ENCODE measurements at regions not wholly inside any gene's neighbourhood (a gene's known extent, or its start where the extent isn't known, plus 50 kb on each side); places are given as distances from the start of the nearest gene placed in this dataset.
"Not testable (repeated sequence)": the region's sequence is repeated elsewhere in the genome, so short reads cannot be mapped to it uniquely, and the experiment has no call there.

- H3K4me1 ChIP-seq (ENCODE audit: control insufficient read depth, insufficient read depth, low read length) = peaks cover 5% of the 10 kb centered on the region
- no peaks in the 10 kb centered on the region for H3K36me3 ChIP-seq (ENCODE audit: control insufficient read depth, insufficient read depth, low read length)
These were observed 324.7 kb upstream of the SFSWAP start for GRCh38 chr12:131386167-131386521.

DNA sequence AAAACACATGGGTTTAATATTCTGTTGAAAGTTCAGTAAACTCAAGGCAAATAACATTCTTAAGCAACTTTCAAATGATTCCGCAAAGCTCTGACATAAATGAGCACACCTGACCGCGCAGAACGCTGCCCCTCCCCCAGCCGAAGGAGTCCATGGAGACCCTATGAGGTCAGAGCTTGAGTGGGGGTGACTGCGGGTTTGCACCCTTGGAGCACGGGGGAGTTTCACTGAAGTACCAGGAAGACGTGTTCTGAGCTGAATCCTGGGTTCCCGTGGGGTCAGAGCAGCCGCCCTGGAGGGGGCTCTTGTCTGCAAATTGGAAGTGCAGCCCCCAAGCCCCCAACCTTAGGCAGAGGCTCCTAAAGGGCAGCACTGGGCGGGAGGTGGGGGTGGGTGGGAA, 324.1 kb upstream of the SFSWAP start:
- H3K27me3 ChIP-seq (ENCODE audit: control insufficient read depth, insufficient read depth, low read length) = no peaks in the 10 kb centered on the region
- no peak overlapping the region for H3K27ac ChIP-seq (ENCODE audit: low read depth, low read length)
- H3K36me3 ChIP-seq (ENCODE audit: control insufficient read depth, insufficient read depth, low read length) = no peaks in the 10 kb centered on the region
- peaks cover 4% of the 10 kb centered on the region for H3K4me1 ChIP-seq (ENCODE audit: control insufficient read depth, insufficient read depth, low read length)
- no peak overlapping the region for H3K9ac ChIP-seq (ENCODE audit: low read depth, low read length)
- no peaks in the 10 kb centered on the region for H3K9me3 ChIP-seq (ENCODE audit: control insufficient read depth, insufficient read depth, low read length)
- H3K4me3 ChIP-seq (ENCODE audit: low read depth, low read length) = no peak overlapping the region

More at GRCh38 chr12:131386167-131386521, 324.7 kb upstream of the SFSWAP start:
- H3K9me3 ChIP-seq (ENCODE audit: control insufficient read depth, insufficient read depth, low read length) = no peaks in the 10 kb centered on the region
- no peaks in the 10 kb centered on the region for H3K27me3 ChIP-seq (ENCODE audit: control insufficient read depth, insufficient read depth, low read length)
- H3K9ac ChIP-seq (ENCODE audit: low read depth, low read length) = no peak overlapping the region
- H3K4me3 ChIP-seq (ENCODE audit: low read depth, low read length) = no peak overlapping the region
- no peak overlapping the region for H3K27ac ChIP-seq (ENCODE audit: low read depth, low read length)

DNA sequence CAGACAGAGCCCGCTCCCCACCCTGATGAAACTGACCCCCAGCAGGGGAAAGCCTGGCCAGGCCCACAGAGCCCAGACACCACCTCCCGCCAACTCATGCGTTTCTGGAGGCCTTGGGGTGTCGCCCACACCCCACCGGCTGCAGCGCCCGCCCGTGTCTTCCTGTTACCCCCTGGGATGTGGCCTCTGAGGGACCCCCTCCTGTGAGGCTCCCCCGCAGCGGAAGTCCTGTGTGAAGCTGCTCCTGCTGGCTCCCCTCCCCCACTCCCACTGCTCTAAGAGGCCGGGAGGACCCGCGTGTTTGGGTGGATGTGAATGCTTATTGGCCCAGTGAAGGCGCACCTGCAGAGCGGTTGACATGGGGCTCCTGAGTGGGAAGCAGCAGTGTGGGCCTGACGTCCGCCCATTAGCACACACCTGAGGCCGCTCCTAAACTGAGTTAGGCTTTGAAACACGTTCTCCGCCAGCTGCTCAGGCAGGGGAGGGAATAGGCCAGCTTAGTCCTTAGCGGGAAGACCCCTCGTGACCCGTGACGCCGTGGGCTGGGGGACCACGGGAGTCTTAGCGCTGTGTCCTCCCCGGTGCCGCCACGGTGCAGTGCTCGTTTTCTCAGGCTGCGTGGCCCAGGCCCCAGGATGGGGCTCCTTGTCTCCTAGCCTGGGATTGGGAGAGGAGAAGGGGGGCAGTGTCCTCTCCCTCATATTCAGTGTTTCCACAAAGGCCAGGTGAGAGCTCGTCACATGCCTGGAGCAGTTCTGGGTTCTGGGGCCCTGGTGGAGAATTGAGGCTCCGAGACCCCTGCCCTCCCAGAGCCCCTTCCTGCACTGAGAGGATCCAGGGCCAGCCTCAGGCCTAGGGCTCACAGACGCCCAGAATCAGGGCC, 323.4 kb upstream of the SFSWAP start:
- H3K27ac ChIP-seq (ENCODE audit: low read depth, low read length) = no peak overlapping the region
- no peaks in the 10 kb centered on the region for H3K9me3 ChIP-seq (ENCODE audit: control insufficient read depth, insufficient read depth, low read length)
- no peaks in the 10 kb centered on the region for H3K36me3 ChIP-seq (ENCODE audit: control insufficient read depth, insufficient read depth, low read length)
- H3K27me3 ChIP-seq (ENCODE audit: control insufficient read depth, insufficient read depth, low read length) = no peaks in the 10 kb centered on the region
- no peak overlapping the region for H3K9ac ChIP-seq (ENCODE audit: low read depth, low read length)
- peaks cover 4% of the 10 kb centered on the region for H3K4me1 ChIP-seq (ENCODE audit: control insufficient read depth, insufficient read depth, low read length)
- no peak overlapping the region for H3K4me3 ChIP-seq (ENCODE audit: low read depth, low read length)

- not testable (repeated sequence) for H3K27me3 ChIP-seq (ENCODE audit: control insufficient read depth, insufficient read depth, low read length)
These were observed 322.5 kb upstream of the SFSWAP start for GRCh38 chr12:131388164-131389053.

GRCh38 chr12:131389054-131390013, 321.6 kb upstream of the SFSWAP start:
- H3K9me3 ChIP-seq (ENCODE audit: control insufficient read depth, insufficient read depth, low read length) = no peaks in the 10 kb centered on the region

More at GRCh38 chr12:131388164-131389053, 322.5 kb upstream of the SFSWAP start:
- H3K36me3 ChIP-seq (ENCODE audit: control insufficient read depth, insufficient read depth, low read length); H3K9ac ChIP-seq (ENCODE audit: low read depth, low read length); H3K4me3 ChIP-seq (ENCODE audit: low read depth, low read length); H3K27ac ChIP-seq (ENCODE audit: low read depth, low read length); H3K4me1 ChIP-seq (ENCODE audit: control insufficient read depth, insufficient read depth, low read length); H3K9me3 ChIP-seq (ENCODE audit: control insufficient read depth, insufficient read depth, low read length): not testable (repeated sequence)

GRCh38 chr12:131390412-131391334, 320.2 kb upstream of the SFSWAP start:
- Histone ChIP-seq H3K27ac (ENCODE audit: low read depth, low read length) (no peak overlapping the region), H3K9ac (ENCODE audit: low read depth, low read length) (no peak overlapping the region), H3K9me3 (ENCODE audit: control insufficient read depth, insufficient read depth, low read length) (peaks cover 4% of the 10 kb centered on the region), H3K4me1 (ENCODE audit: control insufficient read depth, insufficient read depth, low read length) (peaks cover 4% of the 10 kb centered on the region), H3K4me3 (ENCODE audit: low read depth, low read length) (no peak overlapping the region), H3K36me3 (ENCODE audit: control insufficient read depth, insufficient read depth, low read length) (no peaks in the 10 kb centered on the region), H3K27me3 (ENCODE audit: control insufficient read depth, insufficient read depth, low read length) (no peaks in the 10 kb centered on the region)

More at GRCh38 chr12:131389054-131390013, 321.6 kb upstream of the SFSWAP start:
- Histone ChIP-seq H3K4me3 (ENCODE audit: low read depth, low read length) (no peak overlapping the region), H3K36me3 (ENCODE audit: control insufficient read depth, insufficient read depth, low read length) (no peaks in the 10 kb centered on the region), H3K4me1 (ENCODE audit: control insufficient read depth, insufficient read depth, low read length) (peaks cover 4% of the 10 kb centered on the region), H3K9ac (ENCODE audit: low read depth, low read length) (no peak overlapping the region), H3K27me3 (ENCODE audit: control insufficient read depth, insufficient read depth, low read length) (no peaks in the 10 kb centered on the region), H3K27ac (ENCODE audit: low read depth, low read length) (no peak overlapping the region)

- H3K27ac ChIP-seq (ENCODE audit: low read depth, low read length) = no peak overlapping the region
- H3K36me3 ChIP-seq (ENCODE audit: control insufficient read depth, insufficient read depth, low read length) = no peaks in the 10 kb centered on the region
- no peak overlapping the region for H3K4me3 ChIP-seq (ENCODE audit: low read depth, low read length)
- H3K9ac ChIP-seq (ENCODE audit: low read depth, low read length) = no peak overlapping the region
- no peaks in the 10 kb centered on the region for H3K27me3 ChIP-seq (ENCODE audit: control insufficient read depth, insufficient read depth, low read length)
- peaks cover 4% of the 10 kb centered on the region for H3K4me1 ChIP-seq (ENCODE audit: control insufficient read depth, insufficient read depth, low read length)
- H3K9me3 ChIP-seq (ENCODE audit: control insufficient read depth, insufficient read depth, low read length) = peaks cover 11% of the 10 kb centered on the region
These were observed 319.5 kb upstream of the SFSWAP start for GRCh38 chr12:131391399-131391798.

- H3K27me3 ChIP-seq (ENCODE audit: control insufficient read depth, insufficient read depth, low read length); H3K9ac ChIP-seq (ENCODE audit: low read depth, low read length); H3K4me3 ChIP-seq (ENCODE audit: low read depth, low read length); H3K27ac ChIP-seq (ENCODE audit: low read depth, low read length); H3K4me1 ChIP-seq (ENCODE audit: control insufficient read depth, insufficient read depth, low read length); H3K36me3 ChIP-seq (ENCODE audit: control insufficient read depth, insufficient read depth, low read length): not testable (repeated sequence)
- peaks cover 29% of the 10 kb centered on the region for H3K9me3 ChIP-seq (ENCODE audit: control insufficient read depth, insufficient read depth, low read length)
These were observed 316.1 kb upstream of the SFSWAP start for GRCh38 chr12:131394752-131395151.

- not testable (repeated sequence) for H3K36me3 ChIP-seq (ENCODE audit: control insufficient read depth, insufficient read depth, low read length); H3K27ac ChIP-seq (ENCODE audit: low read depth, low read length); H3K9ac ChIP-seq (ENCODE audit: low read depth, low read length)
These were observed 315.6 kb upstream of the SFSWAP start for GRCh38 chr12:131395209-131395684.

More at GRCh38 chr12:131395209-131395684, 315.6 kb upstream of the SFSWAP start:
- peaks cover 29% of the 10 kb centered on the region for H3K9me3 ChIP-seq (ENCODE audit: control insufficient read depth, insufficient read depth, low read length)
- H3K27me3 ChIP-seq (ENCODE audit: control insufficient read depth, insufficient read depth, low read length); H3K4me3 ChIP-seq (ENCODE audit: low read depth, low read length); H3K4me1 ChIP-seq (ENCODE audit: control insufficient read depth, insufficient read depth, low read length): not testable (repeated sequence)

All from HUES48 (cell line).